BJ (cell line): ENCODE measurements at regions not wholly inside any gene's neighbourhood (a gene's known extent, or its start where the extent isn't known, plus 50 kb on each side); places are given as distances from the start of the nearest gene placed in this dataset.
"Not testable (repeated sequence)": the region's sequence is repeated elsewhere in the genome, so short reads cannot be mapped to it uniquely, and the experiment has no call there.

ENCODE experiments used
- CTCF ChIA-PET: fragments of 350-600 bp; formaldehyde crosslinking; extraction: SDS; loops from one replicate; lab custom pipeline; 2021; ENCODE audit warnings: antibody characterized with exemption, inconsistent platforms; lab: Yijun Ruan, JAX
- POLR2A ChIA-PET: fragments of 300-600 bp; sonication (Branson Sonifier 250); formaldehyde crosslinking; extraction: SDS; loops from one replicate; lab custom pipeline; 2021; ENCODE audit warnings: antibody characterized with exemption; lab: Charles Lee
- DNase-seq: peaks from one replicate; pipeline ENCODE4 v3.0.0-alpha.2; 2011; ENCODE audit warnings: low read depth
- H3K27me3 ChIP-seq: 2 replicates; pipeline ENCODE4 v1.6.0; 2011; ENCODE audit warnings: low read length; ENCODE audit not compliant: control insufficient read depth, insufficient read depth
- H3K36me3 ChIP-seq: 2 replicates; pipeline ENCODE4 v1.5.1; 2011; ENCODE audit warnings: low read length; ENCODE audit not compliant: control insufficient read depth, insufficient read depth
- H3K4me3 ChIP-seq: 2 replicates; pipeline ENCODE4 v1.5.1; 2011; ENCODE audit warnings: low read depth, mild to moderate bottlenecking, control low read depth, low read length
- CTCF ChIP-seq: IDR thresholded peaks from 2 replicates; pipeline ENCODE4 v1.5.1; 2011; ENCODE audit warnings: low read depth, mild to moderate bottlenecking, control low read depth, inconsistent platforms, low read length, moderate library complexity; ENCODE audit not compliant: insufficient read depth

GRCh38 chr6:86511962-86512361 lies 425.4 kb upstream of the HTR1E start:
- TF ChIP-seq CTCF: no peak
- POLR2A ChIA-PET: no interaction called here

GRCh38 chr6:86508230-86508629 lies 429.1 kb upstream of the HTR1E start:
- H3K4me3 ChIP-seq: no peak overlapping the region
- POLR2A ChIA-PET: no interaction called here
- no peaks in the 10 kb centered on the region for H3K27me3 ChIP-seq
- TF ChIP-seq CTCF: no peak
- CTCF ChIA-PET: no interaction called here
- DNase-seq: no peak
- H3K36me3 ChIP-seq: no peaks in the 10 kb centered on the region

More at GRCh38 chr6:86511962-86512361, 425.4 kb upstream of the HTR1E start:
- CTCF ChIA-PET: no interaction called here
- H3K4me3 ChIP-seq: no peak overlapping the region
- DNase-seq: no peak
- no peaks in the 10 kb centered on the region for H3K27me3 ChIP-seq
- H3K36me3 ChIP-seq: no peaks in the 10 kb centered on the region

- H3K27me3 ChIP-seq: no peaks in the 10 kb centered on the region
- CTCF ChIA-PET: no interaction called here
- H3K36me3 ChIP-seq: no peaks in the 10 kb centered on the region
- TF ChIP-seq CTCF: no peak
- no peak overlapping the region for H3K4me3 ChIP-seq
- DNase-seq: no peak
- POLR2A ChIA-PET: no interaction called here
These were observed 434.8 kb upstream of the HTR1E start for GRCh38 chr6:86502497-86502896.

GRCh38 chr6:86500035-86500434 lies 437.3 kb upstream of the HTR1E start:
- ChIA-PET CTCF (no interaction called here), POLR2A (no interaction called here)
- no peak for TF ChIP-seq CTCF

GRCh38 chr6:86489042-86489441 lies 448.3 kb upstream of the HTR1E start:
- POLR2A ChIA-PET, DNase-seq, H3K4me3 ChIP-seq, CTCF ChIA-PET, H3K27me3 ChIP-seq, H3K36me3 ChIP-seq: not testable (repeated sequence)

More at GRCh38 chr6:86500035-86500434, 437.3 kb upstream of the HTR1E start:
- Histone ChIP-seq H3K4me3 (no peak overlapping the region), H3K27me3 (no peaks in the 10 kb centered on the region), H3K36me3 (no peaks in the 10 kb centered on the region)
- DNase-seq: no peak

- no peak overlapping the region for H3K4me3 ChIP-seq
- no peaks in the 10 kb centered on the region for H3K36me3 ChIP-seq
- no peak for TF ChIP-seq CTCF
- ChIA-PET POLR2A (no interaction called here), CTCF (no interaction called here)
- DNase-seq: no peak
- H3K27me3 ChIP-seq: no peaks in the 10 kb centered on the region
These were observed 449.6 kb upstream of the HTR1E start for GRCh38 chr6:86487660-86488221.

- H3K27me3 ChIP-seq, POLR2A ChIA-PET: not testable (repeated sequence)
These were observed 459.0 kb upstream of the HTR1E start for GRCh38 chr6:86478316-86478715.

More at GRCh38 chr6:86478316-86478715, 459.0 kb upstream of the HTR1E start:
- H3K36me3 ChIP-seq, CTCF ChIA-PET, DNase-seq, H3K4me3 ChIP-seq: not testable (repeated sequence)
